Ovary (tissue), 7 donors: ENCODE measurements at regions not wholly inside any gene's neighbourhood (a gene's known extent, or its start where the extent isn't known, plus 50 kb on each side); places are given as distances from the start of the nearest gene placed in this dataset.
"Not testable (repeated sequence)": the region's sequence is repeated elsewhere in the genome, so short reads cannot be mapped to it uniquely, and the experiment has no call there.

Source experiments
- DNase-seq, 5 donors: peaks; one replicate each; pipeline ENCODE4 v3.0.0-alpha.2; 2019 to 2020
- H3K27ac ChIP-seq, 2 donors: fragments of 200-600 bp; one replicate each; pipeline versions ENCODE4 v1.5.1 to v1.8.0; 2019 to 2022
- H3K27me3 ChIP-seq: fragments of 200-600 bp; one replicate; pipeline ENCODE4 v1.8.0; 2022
- H3K36me3 ChIP-seq: fragments of 200-600 bp; sonication (generic); one replicate; pipeline ENCODE4 v1.5.1; 2019
- H3K4me1 ChIP-seq: one replicate; pipeline ENCODE4 v1.8.1; 2013; ENCODE audit warnings: mild to moderate bottlenecking, moderate library complexity; ENCODE audit not compliant: insufficient read depth
- H3K4me3 ChIP-seq: fragments of 200-600 bp; sonication (generic); one replicate; pipeline ENCODE4 v1.5.1; 2017
- H3K9me3 ChIP-seq, 2 donors: fragments of 200-600 bp in 1 of 2; sonication (generic) in 1 of 2; one replicate each; pipeline versions ENCODE4 v1.5.1 to v1.8.1; 2013 to 2019; ENCODE audit warnings: mild to moderate bottlenecking in 1 of 2, moderate library complexity in 1 of 2
- CTCF ChIP-seq, 3 donors: fragments of 450-650 bp in 2 of 3; fragments of 200-600 bp in 1 of 3; IDR thresholded peaks; one replicate each; pipeline versions ENCODE4 v1.5.1 to v1.8.0; 2016 to 2022; ENCODE audit warnings: antibody characterized with exemption in 3 of 3, mild to moderate bottlenecking in 1 of 3
- EP300 ChIP-seq: sonication (generic); formaldehyde crosslinking; IDR thresholded peaks from one replicate; pipeline ENCODE4 v1.6.1; 2017; ENCODE audit warnings: antibody characterized with exemption
- POLR2A ChIP-seq: fragments of 450-650 bp; IDR thresholded peaks from one replicate; pipeline ENCODE4 v1.6.1; 2017; ENCODE audit warnings: antibody characterized with exemption, mild to moderate bottlenecking, moderate library complexity
- WGBS, 3 donors: extraction: QIAGEN DNeasy Blood & Tissue Kit in 1 of 3; methylation state at CpG; one replicate each; pipeline versions ENCODE4 v1.1.5 to v1.1.7; 2013 to 2017; 5-methylcytosine and 5-hydroxymethylcytosine counted together
- intact Hi-C, 4 donors: fragments of 100-400 bp; cut with DNase I; formaldehyde crosslinking; loops; one replicate each; pipeline versions ENCODE4 v1.11.0 to v1.15.1; 2022 to 2023
- donor health status: DM: no; HTN: no; CAD: no; lungs with moderate emphysema.
- donor health status: DM: no; HTN: no; CAD: no.
- donor health status: Bipolar disorder and iron deficiency.
- donor health status: DM: no; HTN: no; CAD: no.
- donor health status: DM: yes; HTN: yes; CAD: no.

- intact Hi-C loops: no loop called here
- WGBS, 3 donors: 4 to 27% (median 14%) methylated on average over 1 of the region's 1 CpG
- Histone ChIP-seq H3K27ac (no peak overlapping the region), H3K4me3 (no peak overlapping the region), H3K36me3 (no peaks in the 10 kb centered on the region), H3K9me3 (no peaks in the 10 kb centered on the region), H3K4me1 (no peaks in the 10 kb centered on the region), H3K27me3 (no peaks in the 10 kb centered on the region)
- DNase-seq: no peak
- TF ChIP-seq EP300: no peak
Observed at GRCh38 chr3:180421721-180422120, 180.2 kb upstream of the TTC14 start.

- H3K4me1 ChIP-seq, H3K9me3 ChIP-seq, DNase-seq, H3K27ac ChIP-seq, H3K36me3 ChIP-seq, H3K4me3 ChIP-seq, intact Hi-C loops, H3K27me3 ChIP-seq: not testable (repeated sequence)
- WGBS, 3 donors: 75 to 88% (median 80%) methylated on average over 4 of the region's 4 CpGs
Observed at GRCh38 chr3:180424305-180424704, 177.7 kb upstream of the TTC14 start.

GRCh38 chr3:180430896-180431295 lies 171.1 kb upstream of the TTC14 start:
- H3K4me1 ChIP-seq: no peaks in the 10 kb centered on the region

GRCh38 chr3:180433152-180433551 lies 168.8 kb upstream of the TTC14 start:
- intact Hi-C loops: no loop called here
- Histone ChIP-seq H3K4me3 (no peak overlapping the region), H3K36me3 (no peaks in the 10 kb centered on the region), H3K27me3 (no peaks in the 10 kb centered on the region), H3K27ac (no peak overlapping the region), H3K9me3 (no peaks in the 10 kb centered on the region), H3K4me1 (no peaks in the 10 kb centered on the region)
- TF ChIP-seq EP300 (no peak), POLR2A (no peak), CTCF (IDR thresholded peaks at IDR 0.05) (no peak)
- WGBS, 3 donors: 86 to 96% (median 88%) methylated on average over 1 of the region's 1 CpG
- no peak for DNase-seq

More at GRCh38 chr3:180430896-180431295, 171.1 kb upstream of the TTC14 start:
- no peaks in the 10 kb centered on the region for H3K36me3 ChIP-seq
- no peak overlapping the region for H3K27ac ChIP-seq
- DNase-seq: no peak
- WGBS, 3 donors: 79 to 89% (median 88%) methylated on average over 2 of the region's 2 CpGs
- no peak for TF ChIP-seq POLR2A
- no peak for TF ChIP-seq EP300
- no peak for TF ChIP-seq CTCF (IDR thresholded peaks at IDR 0.05)
- no peak overlapping the region for H3K4me3 ChIP-seq
- H3K9me3 ChIP-seq: no peaks in the 10 kb centered on the region
- no peaks in the 10 kb centered on the region for H3K27me3 ChIP-seq
- intact Hi-C loops: no loop called here

GRCh38 chr3:180447136-180447535 lies 154.8 kb upstream of the TTC14 start:
- no peaks in the 10 kb centered on the region for H3K9me3 ChIP-seq
- no peak for DNase-seq
- H3K27ac ChIP-seq: no peak overlapping the region
- no peak overlapping the region for H3K4me3 ChIP-seq
- 27 to 47% (median 29%) methylated on average over 3 of the region's 3 CpGs for WGBS, 3 donors
- no peaks in the 10 kb centered on the region for H3K27me3 ChIP-seq
- no peaks in the 10 kb centered on the region for H3K4me1 ChIP-seq
- intact Hi-C loops: no loop called here
- no peaks in the 10 kb centered on the region for H3K36me3 ChIP-seq
- TF ChIP-seq EP300 (no peak), CTCF (IDR thresholded peaks at IDR 0.05) (no peak), POLR2A (no peak)

- WGBS, 3 donors: 88 to 92% (median 91%) methylated on average over 17 of the region's 17 CpGs
- DNase-seq, H3K27ac ChIP-seq, H3K4me3 ChIP-seq, intact Hi-C loops, H3K27me3 ChIP-seq, H3K36me3 ChIP-seq, H3K9me3 ChIP-seq, H3K4me1 ChIP-seq: not testable (repeated sequence)
Observed at GRCh38 chr3:180448407-180448806, 153.6 kb upstream of the TTC14 start.
